ENCODE measurements at regions not wholly inside any gene's neighbourhood (a gene's known extent, or its start where the extent isn't known, plus 50 kb on each side); places are given as distances from the start of the nearest gene placed in this dataset.

DNA sequence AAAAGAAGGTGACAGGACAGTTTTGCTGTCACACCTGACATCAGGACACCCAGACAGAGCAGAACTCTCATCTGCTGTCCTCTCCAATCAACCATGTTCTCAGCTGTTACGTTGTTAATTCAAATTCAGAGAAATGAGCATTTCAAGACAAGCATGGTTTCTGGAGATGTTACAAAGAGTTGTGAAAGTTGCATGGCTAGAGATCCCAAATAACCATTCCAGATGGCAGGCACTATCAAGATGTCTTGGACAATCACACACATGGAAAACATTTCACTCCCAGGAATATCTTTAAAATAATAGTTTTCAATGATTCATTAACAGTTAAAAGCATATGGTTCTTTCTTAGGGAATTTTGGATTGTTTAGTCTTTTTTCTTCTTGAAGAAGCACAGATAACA lies 533.1 kb downstream of the AGTPBP1 start:
- H3K4ac ChIP-seq (ENCODE audit: low read depth, low read length) = no peak overlapping the region
- no peak overlapping the region for H4K8ac ChIP-seq (ENCODE audit: low read depth in 2 of 2, low read length in 2 of 2)
- no peak overlapping the region for H4K5ac ChIP-seq (ENCODE audit: low read depth, low read length)
- WGBS, 2 experiments (ENCODE audit: extremely low coverage in 2 of 2, insufficient read length in 1 of 2) = no CpG with 5 or more reads among the region's 1 CpG
- no TSS peak for BruUV-seq (replicated peaks)
- intact Hi-C loops (cut with micrococcal nuclease) = no loop called here
- no peak overlapping the region for H2BK120ac ChIP-seq (ENCODE audit: low read depth, low read length)
- in situ Hi-C loops (cut with MboI; ENCODE audit: low sequenced_read_pairs) = no loop called here
- no peak overlapping the region for H2AK9ac ChIP-seq (replicated peaks; ENCODE audit: low read depth, low read length, poor library complexity)
- no peak overlapping the region for H3K4me2 ChIP-seq (ENCODE audit: low read depth, low read length)
- H2BK5ac ChIP-seq (ENCODE audit: low read depth, low read length, poor library complexity, severe bottlenecking) = no peak overlapping the region
- H3K18ac ChIP-seq (ENCODE audit: low read depth, low read length) = no peak overlapping the region
- no peaks in the 10 kb centered on the region for H4K20me1 ChIP-seq (ENCODE audit: insufficient read depth, low read length)
- H2BK15ac ChIP-seq (ENCODE audit: low read depth, low read length) = no peak overlapping the region
- ChIA-PET CTCF (no interaction called here), POLR2A (ENCODE audit: unreplicated experiment) (no interaction called here)
- no peak overlapping the region for H2BK20ac ChIP-seq (ENCODE audit: low read depth, low read length)
- H4K91ac ChIP-seq (ENCODE audit: insufficient read depth, low read depth, low read length) = no peak overlapping the region
- no peak for DNase-seq
- dilution Hi-C loops (cut with HindIII; ENCODE audit: low sequenced_read_pairs, unreplicated experiment) = no loop called here
- no peak overlapping the region for H2AFZ ChIP-seq (replicated peaks; ENCODE audit: low read length, poor library complexity)
- no peaks in the 10 kb centered on the region for H3K9me1 ChIP-seq (ENCODE audit: insufficient read depth, low read length)
- TF ChIP-seq CHD1 (IDR thresholded peaks at IDR 0.05; ENCODE audit: low read depth, low read length) (no peak), CEBPB (IDR thresholded peaks at IDR 0.05; ENCODE audit: low read depth, low read length) (no peak), RAD21 (IDR thresholded peaks at IDR 0.05; ENCODE audit: low read length) (no peak), BHLHE40 (IDR thresholded peaks at IDR 0.05; ENCODE audit: low read depth, low read length) (no peak), RFX5 (IDR thresholded peaks at IDR 0.05; ENCODE audit: low read depth, low read length) (no peak), MAFK (IDR thresholded peaks at IDR 0.05; ENCODE audit: low read depth, low read length) (no peak), SMC3 (IDR thresholded peaks at IDR 0.05; ENCODE audit: low read depth, low read length) (no peak), MXI1 (IDR thresholded peaks at IDR 0.05; ENCODE audit: borderline replicate concordance, low read depth, low read length) (no peak), POLR2A (IDR thresholded peaks at IDR 0.05; ENCODE audit: low read depth, low read length) (no peak), FOS (IDR thresholded peaks at IDR 0.05; ENCODE audit: low read depth, low read length) (no peak), MAZ (IDR thresholded peaks at IDR 0.05; ENCODE audit: borderline replicate concordance, low read depth, low read length) (no peak)
- TF ChIP-seq, protein P1, sequence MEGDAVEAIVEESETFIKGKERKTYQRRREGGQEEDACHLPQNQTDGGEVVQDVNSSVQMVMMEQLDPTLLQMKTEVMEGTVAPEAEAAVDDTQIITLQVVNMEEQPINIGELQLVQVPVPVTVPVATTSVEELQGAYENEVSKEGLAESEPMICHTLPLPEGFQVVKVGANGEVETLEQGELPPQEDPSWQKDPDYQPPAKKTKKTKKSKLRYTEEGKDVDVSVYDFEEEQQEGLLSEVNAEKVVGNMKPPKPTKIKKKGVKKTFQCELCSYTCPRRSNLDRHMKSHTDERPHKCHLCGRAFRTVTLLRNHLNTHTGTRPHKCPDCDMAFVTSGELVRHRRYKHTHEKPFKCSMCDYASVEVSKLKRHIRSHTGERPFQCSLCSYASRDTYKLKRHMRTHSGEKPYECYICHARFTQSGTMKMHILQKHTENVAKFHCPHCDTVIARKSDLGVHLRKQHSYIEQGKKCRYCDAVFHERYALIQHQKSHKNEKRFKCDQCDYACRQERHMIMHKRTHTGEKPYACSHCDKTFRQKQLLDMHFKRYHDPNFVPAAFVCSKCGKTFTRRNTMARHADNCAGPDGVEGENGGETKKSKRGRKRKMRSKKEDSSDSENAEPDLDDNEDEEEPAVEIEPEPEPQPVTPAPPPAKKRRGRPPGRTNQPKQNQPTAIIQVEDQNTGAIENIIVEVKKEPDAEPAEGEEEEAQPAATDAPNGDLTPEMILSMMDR (conservative IDR thresholded peaks at IDR 0.05; ENCODE audit: low read depth, low read length) = no peak
- TF ChIP-seq, protein P2, sequence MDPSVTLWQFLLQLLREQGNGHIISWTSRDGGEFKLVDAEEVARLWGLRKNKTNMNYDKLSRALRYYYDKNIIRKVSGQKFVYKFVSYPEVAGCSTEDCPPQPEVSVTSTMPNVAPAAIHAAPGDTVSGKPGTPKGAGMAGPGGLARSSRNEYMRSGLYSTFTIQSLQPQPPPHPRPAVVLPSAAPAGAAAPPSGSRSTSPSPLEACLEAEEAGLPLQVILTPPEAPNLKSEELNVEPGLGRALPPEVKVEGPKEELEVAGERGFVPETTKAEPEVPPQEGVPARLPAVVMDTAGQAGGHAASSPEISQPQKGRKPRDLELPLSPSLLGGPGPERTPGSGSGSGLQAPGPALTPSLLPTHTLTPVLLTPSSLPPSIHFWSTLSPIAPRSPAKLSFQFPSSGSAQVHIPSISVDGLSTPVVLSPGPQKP (IDR thresholded peaks at IDR 0.05; ENCODE audit: borderline replicate concordance, low read depth, low read length) = no peak
- TF ChIP-seq, protein P3, sequence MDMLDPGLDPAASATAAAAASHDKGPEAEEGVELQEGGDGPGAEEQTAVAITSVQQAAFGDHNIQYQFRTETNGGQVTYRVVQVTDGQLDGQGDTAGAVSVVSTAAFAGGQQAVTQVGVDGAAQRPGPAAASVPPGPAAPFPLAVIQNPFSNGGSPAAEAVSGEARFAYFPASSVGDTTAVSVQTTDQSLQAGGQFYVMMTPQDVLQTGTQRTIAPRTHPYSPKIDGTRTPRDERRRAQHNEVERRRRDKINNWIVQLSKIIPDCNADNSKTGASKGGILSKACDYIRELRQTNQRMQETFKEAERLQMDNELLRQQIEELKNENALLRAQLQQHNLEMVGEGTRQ (IDR thresholded peaks at IDR 0.05; ENCODE audit: low read depth, low read length) = no peak
- peaks cover 17% of the 10 kb centered on the region for H3K9me3 ChIP-seq (ENCODE audit: control insufficient read depth, insufficient read depth, low read length)
- no peak for ATAC-seq (ENCODE audit: low read depth)
- no peak overlapping the region for H2AK5ac ChIP-seq (ENCODE audit: low read depth, low read length)
- H3K27me3 ChIP-seq (ENCODE audit: control insufficient read depth, insufficient read depth, low read length) = no peaks in the 10 kb centered on the region
- H3K79me1 ChIP-seq (ENCODE audit: low read depth in 1 of 2, low read length in 2 of 2) = no peaks in the 10 kb centered on the region
- no peak overlapping the region for H3K4me3 ChIP-seq (ENCODE audit: insufficient read depth, low read depth, low read length)
- H3K36me3 ChIP-seq (ENCODE audit: control insufficient read depth, insufficient read depth, low read length) = no peaks in the 10 kb centered on the region
- no peak overlapping the region for H3K23ac ChIP-seq (ENCODE audit: low read depth, low read length)
- no peak overlapping the region for H3K27ac ChIP-seq (ENCODE audit: insufficient read depth, low read length)
- no peak overlapping the region for H3K9ac ChIP-seq (ENCODE audit: low read depth, low read length)
- H3K56ac ChIP-seq (ENCODE audit: extremely low read depth, insufficient read depth, low read length) = no peak overlapping the region
- H3K4me1 ChIP-seq (ENCODE audit: control insufficient read depth, insufficient read depth, low read length) = no peaks in the 10 kb centered on the region
- H3K14ac ChIP-seq (replicated peaks; ENCODE audit: low read depth, low read length) = no peak overlapping the region
